ENCODE measurements at regions not wholly inside any gene's neighbourhood (a gene's known extent, or its start where the extent isn't known, plus 50 kb on each side); places are given as distances from the start of the nearest gene placed in this dataset.

- DNase-seq, result no peak
These were observed 248.6 kb downstream of the NDUFA10 start for GRCh38 chr2:239776436-239777005.

- no peak for DNase-seq
These were observed 249.3 kb downstream of the NDUFA10 start for GRCh38 chr2:239775623-239776435.

- no peak for DNase-seq
These were observed 250.1 kb downstream of the NDUFA10 start for GRCh38 chr2:239774933-239775622.

GRCh38 chr2:239774142-239774462 is 251.0 kb downstream of the NDUFA10 start:
- no peak for DNase-seq

GRCh38 chr2:239773228-239774141 is 251.7 kb downstream of the NDUFA10 start:
- no peak for DNase-seq

- no peak for DNase-seq
These were observed 252.4 kb downstream of the NDUFA10 start for GRCh38 chr2:239772721-239773120.

- DNase-seq, result no peak
These were observed 254.9 kb downstream of the NDUFA10 start for GRCh38 chr2:239770246-239770639.

GRCh38 chr2:239769554-239770245 is 255.4 kb downstream of the NDUFA10 start:
- DNase-seq, result no peak

GRCh38 chr2:239768907-239769553 is 256.1 kb downstream of the NDUFA10 start:
- DNase-seq, result no peak

- DNase-seq, result no peak
These were observed 256.9 kb downstream of the NDUFA10 start for GRCh38 chr2:239768031-239768790.

GRCh38 chr2:239767021-239767905 is 257.9 kb downstream of the NDUFA10 start:
- DNase-seq, result no peak

- no peak for DNase-seq
These were observed 259.2 kb downstream of the NDUFA10 start for GRCh38 chr2:239765911-239766310.

- no peak for DNase-seq
These were observed 259.9 kb downstream of the NDUFA10 start for GRCh38 chr2:239765076-239765845.

- DNase-seq, result no peak
These were observed 261.6 kb downstream of the NDUFA10 start for GRCh38 chr2:239763433-239764097.

GRCh38 chr2:239762655-239763269 is 262.4 kb downstream of the NDUFA10 start:
- no peak for DNase-seq

GRCh38 chr2:239762106-239762505 is 263.0 kb downstream of the NDUFA10 start:
- no peak for DNase-seq

- no peak for DNase-seq
These were observed 264.5 kb downstream of the NDUFA10 start for GRCh38 chr2:239760596-239760995.

GRCh38 chr2:239758279-239758877 is 266.8 kb downstream of the NDUFA10 start:
- no peak for DNase-seq
